ENCODE measurements at regions not wholly inside any gene's neighbourhood (a gene's known extent, or its start where the extent isn't known, plus 50 kb on each side); places are given as distances from the start of the nearest gene placed in this dataset.

DNA sequence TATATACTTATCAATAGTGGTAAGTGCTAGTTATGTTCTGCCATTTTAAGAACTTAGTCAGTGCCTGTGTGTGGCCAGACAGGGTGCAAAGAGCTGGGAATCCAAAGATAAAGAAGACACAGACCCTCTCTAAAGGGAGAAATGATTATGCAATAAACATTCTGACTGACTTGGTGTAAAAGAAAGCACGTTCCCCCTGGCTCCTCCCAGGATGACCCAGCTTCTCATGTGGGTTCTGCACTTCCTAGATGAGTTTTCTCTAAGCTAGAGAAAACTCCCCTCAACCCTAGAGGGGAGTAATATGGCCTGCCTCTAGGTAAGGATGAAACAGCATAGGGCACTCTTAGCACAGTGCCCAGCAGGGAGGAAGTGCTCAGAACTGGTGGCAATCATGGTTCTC lies 231.2 kb downstream of the VRK1 start:
- no peak overlapping the region for H3K4me3 ChIP-seq (ENCODE audit: low read depth, low read length)
- no peak for DNase-seq (ENCODE audit: low read depth, low spot score)
- ChIA-PET POLR2A (no interaction called here), CTCF (no interaction called here)
- TF ChIP-seq, protein P1, sequence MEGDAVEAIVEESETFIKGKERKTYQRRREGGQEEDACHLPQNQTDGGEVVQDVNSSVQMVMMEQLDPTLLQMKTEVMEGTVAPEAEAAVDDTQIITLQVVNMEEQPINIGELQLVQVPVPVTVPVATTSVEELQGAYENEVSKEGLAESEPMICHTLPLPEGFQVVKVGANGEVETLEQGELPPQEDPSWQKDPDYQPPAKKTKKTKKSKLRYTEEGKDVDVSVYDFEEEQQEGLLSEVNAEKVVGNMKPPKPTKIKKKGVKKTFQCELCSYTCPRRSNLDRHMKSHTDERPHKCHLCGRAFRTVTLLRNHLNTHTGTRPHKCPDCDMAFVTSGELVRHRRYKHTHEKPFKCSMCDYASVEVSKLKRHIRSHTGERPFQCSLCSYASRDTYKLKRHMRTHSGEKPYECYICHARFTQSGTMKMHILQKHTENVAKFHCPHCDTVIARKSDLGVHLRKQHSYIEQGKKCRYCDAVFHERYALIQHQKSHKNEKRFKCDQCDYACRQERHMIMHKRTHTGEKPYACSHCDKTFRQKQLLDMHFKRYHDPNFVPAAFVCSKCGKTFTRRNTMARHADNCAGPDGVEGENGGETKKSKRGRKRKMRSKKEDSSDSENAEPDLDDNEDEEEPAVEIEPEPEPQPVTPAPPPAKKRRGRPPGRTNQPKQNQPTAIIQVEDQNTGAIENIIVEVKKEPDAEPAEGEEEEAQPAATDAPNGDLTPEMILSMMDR (IDR thresholded peaks at IDR 0.05; ENCODE audit: insufficient read depth, low read length, missing control alignments), result no peak

DNA sequence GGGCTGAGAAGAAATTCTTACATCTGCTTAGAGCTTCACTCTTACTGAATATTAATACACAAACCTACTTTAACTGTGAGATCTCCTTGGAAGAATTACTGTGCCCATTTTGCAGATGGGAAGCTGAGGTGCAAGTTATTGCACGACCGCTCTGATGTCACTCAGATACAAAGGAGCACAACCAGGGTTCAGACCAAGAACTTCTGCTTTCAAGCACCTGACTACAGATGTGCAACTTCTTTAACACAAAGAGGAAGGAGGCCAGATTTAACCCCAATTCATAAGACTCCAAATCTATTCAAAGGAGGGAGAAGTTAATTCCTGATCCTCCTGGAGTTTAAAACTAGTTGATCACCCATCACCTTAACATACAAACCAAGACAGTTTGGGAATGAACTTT lies 232.6 kb downstream of the VRK1 start:
- DNase-seq (ENCODE audit: low read depth, low spot score), result no peak
- no peak overlapping the region for H3K4me3 ChIP-seq (ENCODE audit: low read depth, low read length)
- ChIA-PET POLR2A (no interaction called here), CTCF (no interaction called here)
- TF ChIP-seq, protein P1 (IDR thresholded peaks at IDR 0.05; ENCODE audit: insufficient read depth, low read length, missing control alignments), result no peak

DNA sequence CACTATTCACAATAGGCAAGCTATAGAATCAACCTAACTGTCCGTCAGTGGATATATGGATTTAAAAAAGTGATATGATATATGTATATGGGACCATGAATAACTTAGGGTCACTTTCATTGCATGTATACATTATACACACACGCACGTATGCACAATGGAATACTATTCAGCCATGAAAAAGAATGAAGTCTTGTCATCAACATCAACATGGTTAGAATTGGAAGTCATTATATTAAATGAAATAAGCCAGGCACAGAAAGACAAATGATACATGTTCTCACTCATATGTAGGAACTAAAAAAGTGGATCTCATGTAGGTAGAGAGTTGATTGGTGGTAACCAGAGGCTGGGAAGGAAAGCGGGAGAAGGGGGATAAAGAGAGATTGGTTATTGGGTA lies 234.3 kb downstream of the VRK1 start:
- POLR2A ChIA-PET, result no interaction called here
- no peak overlapping the region for H3K4me3 ChIP-seq (ENCODE audit: low read depth, low read length)
- CTCF ChIA-PET, result no interaction called here
- DNase-seq (ENCODE audit: low read depth, low spot score), result no peak
- TF ChIP-seq, protein P1 (IDR thresholded peaks at IDR 0.05; ENCODE audit: insufficient read depth, low read length, missing control alignments), result no peak

DNA sequence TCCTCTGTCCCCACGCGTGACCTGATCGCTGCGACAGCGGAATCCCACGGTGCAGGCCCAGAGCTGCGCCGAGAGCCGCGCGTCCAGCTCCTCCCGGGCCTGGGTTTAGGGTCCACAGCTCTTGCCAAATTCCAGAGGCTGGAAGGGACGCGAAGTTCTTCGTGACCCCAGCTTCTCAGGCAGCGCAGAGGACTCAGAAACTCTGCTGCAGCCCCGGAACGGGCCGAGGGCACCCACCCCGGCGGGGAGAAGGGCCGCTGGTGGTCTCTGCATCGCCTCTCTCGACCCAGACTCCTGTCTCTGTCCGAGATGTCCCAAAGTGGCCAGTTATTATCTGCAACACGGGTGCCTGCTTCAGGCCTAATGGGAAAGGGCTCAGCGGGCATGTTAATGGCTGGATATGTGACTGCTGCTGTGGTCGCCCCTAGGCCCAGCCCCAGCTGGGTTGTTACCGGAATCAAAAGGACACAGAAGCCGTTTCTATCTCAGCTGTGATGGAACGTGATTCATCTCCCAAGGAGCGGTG lies 236.4 kb downstream of the VRK1 start:
- POLR2A ChIA-PET, result no interaction called here

DNA sequence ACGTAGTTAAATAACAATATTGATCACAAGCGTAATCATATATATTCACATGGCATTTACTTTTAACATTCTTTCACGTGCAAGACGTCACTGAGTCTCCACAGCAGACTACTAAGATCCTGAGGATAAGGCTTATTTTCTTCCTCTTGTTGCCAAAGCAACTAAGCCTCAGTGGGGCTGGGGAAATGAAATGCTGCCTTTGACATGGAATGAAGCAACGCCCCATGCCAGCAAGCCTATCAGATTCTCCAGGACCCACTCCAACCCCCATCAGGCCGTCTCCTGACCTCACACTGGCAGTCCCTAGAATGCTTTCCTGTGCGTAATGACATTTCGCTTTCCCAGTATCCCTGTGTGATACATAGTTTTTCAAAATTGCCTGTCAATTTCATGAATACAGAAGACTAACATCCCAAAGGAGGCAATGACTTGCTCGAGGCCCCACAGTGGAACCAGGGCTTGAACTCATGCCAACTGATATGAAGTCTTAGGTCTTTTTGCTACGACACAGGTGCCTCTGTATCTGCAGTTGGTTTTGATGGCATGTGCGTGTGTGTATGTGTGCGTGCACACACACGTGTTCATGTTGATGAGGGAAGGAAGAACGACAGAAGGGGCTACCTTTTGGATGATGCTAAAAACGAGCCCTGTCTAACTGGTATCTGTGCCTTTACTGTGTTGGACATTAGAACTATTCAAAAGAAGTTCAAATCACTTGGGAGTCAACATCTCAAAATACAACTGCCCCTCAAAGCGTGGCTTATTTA lies 239.1 kb downstream of the VRK1 start:
- ChIA-PET POLR2A (no interaction called here), CTCF (no interaction called here)
- TF ChIP-seq, protein P1 (IDR thresholded peaks at IDR 0.05; ENCODE audit: insufficient read depth, low read length, missing control alignments), result no peak
- no peak overlapping the region for H3K4me3 ChIP-seq (ENCODE audit: low read depth, low read length)
- DNase-seq (ENCODE audit: low read depth, low spot score), result no peak

More for the DNA sequence above, 236.4 kb downstream of the VRK1 start:
- no peak for DNase-seq (ENCODE audit: low read depth, low spot score)
- no peak overlapping the region for H3K4me3 ChIP-seq (ENCODE audit: low read depth, low read length)
- CTCF ChIA-PET, result no interaction called here
- TF ChIP-seq, protein P1 (IDR thresholded peaks at IDR 0.05; ENCODE audit: insufficient read depth, low read length, missing control alignments), result no peak

DNA sequence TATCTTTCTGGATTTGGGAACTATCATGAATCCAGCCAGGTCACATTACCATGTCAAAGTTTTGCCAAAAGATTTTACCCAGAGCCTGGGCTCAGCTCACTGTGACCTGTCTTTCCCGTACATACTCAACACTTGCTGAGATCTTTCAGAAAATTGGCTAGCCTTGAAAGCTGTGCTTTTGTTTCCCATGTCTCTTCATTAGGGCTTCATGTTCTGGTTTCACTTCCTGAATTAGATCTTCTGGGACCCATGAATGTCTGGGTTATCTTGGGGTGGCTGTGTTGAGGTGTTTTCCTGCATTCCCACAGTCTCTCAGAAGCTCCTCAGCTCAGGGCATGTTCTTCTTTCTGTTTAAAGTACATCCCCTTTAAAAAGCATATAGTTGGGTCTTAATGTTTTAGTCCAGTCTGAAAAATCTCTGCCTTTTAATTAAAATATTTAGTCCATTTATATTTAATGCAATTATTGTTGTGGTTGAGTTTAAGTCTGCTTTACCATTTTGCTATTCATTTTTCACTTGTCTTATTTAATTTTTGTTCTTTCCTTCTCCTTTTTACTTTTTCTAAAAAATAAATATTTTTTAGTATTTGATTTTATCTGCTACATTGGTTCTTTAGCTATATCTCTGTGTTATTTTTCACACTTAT lies 242.7 kb downstream of the VRK1 start:
- TF ChIP-seq, protein P1 (IDR thresholded peaks at IDR 0.05; ENCODE audit: insufficient read depth, low read length, missing control alignments), result no peak
- no peak for DNase-seq (ENCODE audit: low read depth, low spot score)
- H3K4me3 ChIP-seq (ENCODE audit: low read depth, low read length), result no peak overlapping the region
- POLR2A ChIA-PET, result no interaction called here
- CTCF ChIA-PET, result no interaction called here

All from AG04449 (cell line).